Thyroid gland (tissue), 4 donors: ENCODE measurements at regions not wholly inside any gene's neighbourhood (a gene's known extent, or its start where the extent isn't known, plus 50 kb on each side); places are given as distances from the start of the nearest gene placed in this dataset.

ENCODE experiments used
- CTCF ChIP-seq, 6 experiments: fragments of 200-600 bp in 3 of 6; fragments of 450-650 bp in 3 of 6; sonication (generic) in 3 of 6; IDR thresholded peaks; one replicate each; pipeline ENCODE4 v1.5.1; 2016 to 2019; ENCODE audit warnings: antibody characterized with exemption in 6 of 6, mild to moderate bottlenecking in 2 of 6, inconsistent platforms in 1 of 6, moderate library complexity in 1 of 6
- POLR2A ChIP-seq, 2 donors: fragments of 450-650 bp; IDR thresholded peaks; one replicate each; pipeline ENCODE4 v1.6.1; 2017; ENCODE audit warnings: antibody characterized with exemption in 2 of 2, mild to moderate bottlenecking in 2 of 2, moderate library complexity in 1 of 2

DNA sequence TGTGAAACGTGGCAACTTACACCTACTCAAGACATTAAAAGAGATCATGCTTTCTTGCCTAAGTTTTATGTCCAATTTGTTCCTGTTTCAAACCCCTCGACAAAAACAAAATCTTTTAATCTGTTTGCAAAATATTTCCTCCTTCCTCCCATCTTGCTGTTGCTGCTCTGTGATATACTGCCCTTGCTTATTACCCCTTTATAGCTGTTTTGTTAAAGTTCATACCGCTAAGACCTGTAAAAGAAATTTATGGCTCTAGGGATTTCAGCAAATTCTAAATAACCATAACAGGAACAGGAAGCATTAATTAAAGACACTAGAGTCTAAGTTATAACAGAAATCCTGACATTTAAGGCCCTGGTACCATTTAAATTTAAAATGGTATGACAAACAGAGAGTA lies 1268.2 kb upstream of the PIK3C3 start:
- no peak for TF ChIP-seq CTCF (IDR thresholded peaks at IDR 0.05)
- TF ChIP-seq POLR2A (IDR thresholded peaks at IDR 0.05): no peak
